ENCODE measurements at regions not wholly inside any gene's neighbourhood (a gene's known extent, or its start where the extent isn't known, plus 50 kb on each side); places are given as distances from the start of the nearest gene placed in this dataset.

DNA sequence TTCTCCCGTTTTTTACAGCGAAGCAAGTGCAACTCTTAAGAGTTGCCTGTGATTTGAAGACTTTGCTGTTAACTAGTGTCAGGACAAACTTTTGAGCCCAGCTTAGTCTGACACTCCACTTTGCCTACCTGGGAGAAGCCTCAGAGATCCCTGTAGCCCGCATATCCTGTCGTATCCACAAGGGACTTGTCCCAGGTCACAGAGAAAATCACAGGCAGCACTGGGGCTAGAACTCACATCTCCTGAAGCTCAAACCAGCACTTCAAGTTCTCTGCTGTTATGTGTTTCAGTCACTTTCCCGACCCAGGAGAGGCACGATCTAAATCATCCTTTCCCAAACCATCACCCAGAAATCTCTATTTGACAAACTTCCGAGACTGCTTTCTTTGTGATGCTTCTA, 584.5 kb downstream of the ACTL7B start:
- peaks cover 37% of the 10 kb centered on the region for H3K4me1 Mint-ChIP-seq
- Histone ChIP-seq H3K27me3 (ENCODE audit: control insufficient read depth in 2 of 2, insufficient read depth in 2 of 2, low read length in 2 of 2) (no peaks in the 10 kb centered on the region), H3K9ac (ENCODE audit: insufficient read depth, low read length, poor library complexity, severe bottlenecking) (no peak overlapping the region), H3K4me2 (replicated peaks; ENCODE audit: extremely low read depth, low read length, poor library complexity, severe bottlenecking) (no peak overlapping the region), H3K9me3 (replicated peaks in 1 of 2; ENCODE audit: control insufficient read depth in 1 of 2, insufficient read depth in 1 of 2, low read length in 2 of 2) (no peaks in the 10 kb centered on the region), H3K36me3 (replicated peaks in 1 of 2; ENCODE audit: control insufficient read depth in 1 of 2, insufficient read depth in 2 of 2, low read length in 2 of 2) (no peaks in the 10 kb centered on the region), H3K4me3 (replicated peaks in 1 of 3; ENCODE audit: low read depth in 2 of 3, low read length in 3 of 3) (no peak overlapping the region), H3K4me1 (ENCODE audit: control insufficient read depth in 1 of 2, insufficient read depth in 2 of 2, low read length in 2 of 2) (peaks cover 26 to 34% of the 10 kb centered on the region in 2 donors), H4K20me1 (ENCODE audit: insufficient read depth, low read length) (no peaks in the 10 kb centered on the region), H3K79me2 (ENCODE audit: insufficient read depth, low read length) (no peaks in the 10 kb centered on the region), H3K27ac (ENCODE audit: low read depth in 1 of 2, low read length in 2 of 2) (no peak overlapping the region), H2AFZ (ENCODE audit: insufficient read depth, low read depth, low read length, poor library complexity, severe bottlenecking) (no peak overlapping the region)
- no peak overlapping the region for H3K4me3 Mint-ChIP-seq
- 100% methylated on average over 4 of the region's 7 CpGs for WGBS (ENCODE audit: insufficient coverage)
- peaks cover 0 to 3% (median 0%) of the 10 kb centered on the region in 3 donors for H3K27me3 Mint-ChIP-seq (ENCODE audit: low read depth in 3 of 3)
- peak overlapping the region in 3 of 7 donors; percentile 33 to 92 (median 92) for H3K27ac Mint-ChIP-seq
- peaks cover 3 to 12% (median 7%) of the 10 kb centered on the region in 7 donors for H3K9me3 Mint-ChIP-seq
- no peaks in the 10 kb centered on the region for H3K36me3 Mint-ChIP-seq
- TF ChIP-seq, protein P1, sequence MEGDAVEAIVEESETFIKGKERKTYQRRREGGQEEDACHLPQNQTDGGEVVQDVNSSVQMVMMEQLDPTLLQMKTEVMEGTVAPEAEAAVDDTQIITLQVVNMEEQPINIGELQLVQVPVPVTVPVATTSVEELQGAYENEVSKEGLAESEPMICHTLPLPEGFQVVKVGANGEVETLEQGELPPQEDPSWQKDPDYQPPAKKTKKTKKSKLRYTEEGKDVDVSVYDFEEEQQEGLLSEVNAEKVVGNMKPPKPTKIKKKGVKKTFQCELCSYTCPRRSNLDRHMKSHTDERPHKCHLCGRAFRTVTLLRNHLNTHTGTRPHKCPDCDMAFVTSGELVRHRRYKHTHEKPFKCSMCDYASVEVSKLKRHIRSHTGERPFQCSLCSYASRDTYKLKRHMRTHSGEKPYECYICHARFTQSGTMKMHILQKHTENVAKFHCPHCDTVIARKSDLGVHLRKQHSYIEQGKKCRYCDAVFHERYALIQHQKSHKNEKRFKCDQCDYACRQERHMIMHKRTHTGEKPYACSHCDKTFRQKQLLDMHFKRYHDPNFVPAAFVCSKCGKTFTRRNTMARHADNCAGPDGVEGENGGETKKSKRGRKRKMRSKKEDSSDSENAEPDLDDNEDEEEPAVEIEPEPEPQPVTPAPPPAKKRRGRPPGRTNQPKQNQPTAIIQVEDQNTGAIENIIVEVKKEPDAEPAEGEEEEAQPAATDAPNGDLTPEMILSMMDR (IDR thresholded peaks at IDR 0.05): no peak
- DNase-seq: no peak
- intact Hi-C loops (cut with micrococcal nuclease): loop anchor here (5.0 to 10.0 kb wide), 2 partner anchors 804 to 806 kb away; no protein-coding TSS in a partner anchor

DNA sequence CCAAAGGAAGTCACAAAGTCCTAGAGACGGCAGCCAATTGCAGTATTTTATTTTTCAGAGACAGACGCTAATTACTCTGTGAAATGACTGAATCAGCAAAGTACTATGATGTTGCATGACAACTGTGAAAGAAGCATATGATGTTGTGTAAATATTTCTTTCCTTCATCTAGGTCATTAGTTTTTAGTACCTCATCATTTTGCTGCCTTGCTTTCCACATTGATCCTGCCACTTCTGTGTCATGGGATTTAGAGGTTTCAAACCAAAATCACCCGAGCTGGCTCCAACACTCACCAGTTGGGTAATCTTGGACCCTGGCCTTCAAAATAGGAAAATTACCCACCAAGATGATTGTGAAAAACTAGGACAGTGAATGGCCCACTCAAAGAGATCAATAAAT, 585.2 kb downstream of the ACTL7B start:
- Histone ChIP-seq H3K9ac (ENCODE audit: insufficient read depth, low read length, poor library complexity, severe bottlenecking) (no peak overlapping the region), H3K9me3 (replicated peaks in 1 of 2; ENCODE audit: control insufficient read depth in 1 of 2, insufficient read depth in 1 of 2, low read length in 2 of 2) (no peaks in the 10 kb centered on the region), H3K27me3 (ENCODE audit: control insufficient read depth in 2 of 2, insufficient read depth in 2 of 2, low read length in 2 of 2) (no peaks in the 10 kb centered on the region), H3K4me3 (replicated peaks in 1 of 3; ENCODE audit: low read depth in 2 of 3, low read length in 3 of 3) (no peak overlapping the region), H3K4me2 (replicated peaks; ENCODE audit: extremely low read depth, low read length, poor library complexity, severe bottlenecking) (no peak overlapping the region), H2AFZ (ENCODE audit: insufficient read depth, low read depth, low read length, poor library complexity, severe bottlenecking) (no peak overlapping the region), H3K79me2 (ENCODE audit: insufficient read depth, low read length) (no peaks in the 10 kb centered on the region), H3K4me1 (ENCODE audit: control insufficient read depth in 1 of 2, insufficient read depth in 2 of 2, low read length in 2 of 2) (peaks cover 26 to 34% of the 10 kb centered on the region in 2 donors), H3K36me3 (replicated peaks in 1 of 2; ENCODE audit: control insufficient read depth in 1 of 2, insufficient read depth in 2 of 2, low read length in 2 of 2) (no peaks in the 10 kb centered on the region), H4K20me1 (ENCODE audit: insufficient read depth, low read length) (no peaks in the 10 kb centered on the region), H3K27ac (ENCODE audit: low read depth in 1 of 2, low read length in 2 of 2) (no peak overlapping the region)
- no peak for DNase-seq
- no peak overlapping the region for H3K4me3 Mint-ChIP-seq
- H3K27me3 Mint-ChIP-seq (ENCODE audit: low read depth in 3 of 3): peaks cover 0 to 3% (median 0%) of the 10 kb centered on the region in 3 donors
- WGBS (ENCODE audit: insufficient coverage): no CpG with 5 or more reads among the region's 3 CpGs
- H3K4me1 Mint-ChIP-seq: peaks cover 37% of the 10 kb centered on the region
- H3K27ac Mint-ChIP-seq: peak overlapping the region in 2 of 7 donors; percentile 4 to 77
- TF ChIP-seq, protein P1 (IDR thresholded peaks at IDR 0.05): no peak
- peaks cover 3 to 12% (median 7%) of the 10 kb centered on the region in 7 donors for H3K9me3 Mint-ChIP-seq
- H3K36me3 Mint-ChIP-seq: no peaks in the 10 kb centered on the region
- intact Hi-C loops (cut with micrococcal nuclease): loop anchor here (5.0 to 10.0 kb wide), 2 partner anchors 803 to 806 kb away; no protein-coding TSS in a partner anchor

All from CD14-positive monocyte (primary cell).